T-helper 17 cell (primary cell): ENCODE measurements at regions not wholly inside any gene's neighbourhood (a gene's known extent, or its start where the extent isn't known, plus 50 kb on each side); places are given as distances from the start of the nearest gene placed in this dataset.

ENCODE experiments used
- ATAC-seq: fragments of 150-1000 bp; cut with Tn5 transposase; 2 replicates; pipeline ENCODE4 v1.10.0; 2021; ENCODE audit warnings: mild to moderate bottlenecking, moderate library complexity
- DNase-seq, 3 donors: peaks; one replicate each; pipeline versions ENCODE4 v3.0.0 to v3.0.0-alpha.2; 2020 to 2021
- H3K9me3 ChIP-seq: one replicate; pipeline ENCODE4 v1.7.0; 2013; ENCODE audit warnings: low read length, mild to moderate bottlenecking; ENCODE audit not compliant: control insufficient read depth, poor library complexity, severe bottlenecking
- H3K27ac Mint-ChIP-seq: one replicate; pipeline ENCODE4 v1.8.0; 2022; ENCODE audit warnings: mild to moderate bottlenecking, moderate library complexity, mixed read lengths
- H3K27me3 Mint-ChIP-seq: one replicate; pipeline ENCODE4 v1.8.0; 2022; ENCODE audit warnings: mixed read lengths
- H3K36me3 Mint-ChIP-seq: one replicate; pipeline ENCODE4 v1.8.0; 2022; ENCODE audit warnings: low read depth, mixed read lengths
- H3K4me1 Mint-ChIP-seq: one replicate; pipeline ENCODE4 v1.8.0; 2022; ENCODE audit warnings: mild to moderate bottlenecking, mixed read lengths
- H3K4me3 Mint-ChIP-seq: one replicate; pipeline ENCODE4 v1.8.0; 2022; ENCODE audit warnings: mild to moderate bottlenecking, moderate library complexity, mixed read lengths

- peaks cover 3% of the 10 kb centered on the region for H3K27me3 Mint-ChIP-seq
- ATAC-seq (no peak), DNase-seq (no peak)
- H3K36me3 Mint-ChIP-seq: no peaks in the 10 kb centered on the region
- no peak overlapping the region for H3K27ac Mint-ChIP-seq
- H3K9me3 ChIP-seq: no peaks in the 10 kb centered on the region
- no peak overlapping the region for H3K4me3 Mint-ChIP-seq
- no peaks in the 10 kb centered on the region for H3K4me1 Mint-ChIP-seq
Measured at GRCh38 chr3:113136071-113136470, 75.3 kb upstream of the BOC start.

GRCh38 chr3:113136544-113136943 lies 74.8 kb upstream of the BOC start:
- H3K9me3 ChIP-seq: no peaks in the 10 kb centered on the region
- Mint-ChIP-seq H3K27me3 (peaks cover 6% of the 10 kb centered on the region), H3K36me3 (no peaks in the 10 kb centered on the region), H3K4me1 (no peaks in the 10 kb centered on the region), H3K4me3 (no peak overlapping the region), H3K27ac (no peak overlapping the region)
- ATAC-seq: no peak
- DNase-seq: no peak

- ATAC-seq: no peak
- Mint-ChIP-seq H3K36me3 (no peaks in the 10 kb centered on the region), H3K4me1 (no peaks in the 10 kb centered on the region), H3K27me3 (peaks cover 6% of the 10 kb centered on the region), H3K4me3 (no peak overlapping the region), H3K27ac (no peak overlapping the region)
- no peaks in the 10 kb centered on the region for H3K9me3 ChIP-seq
- no peak for DNase-seq
Measured at GRCh38 chr3:113138839-113139743, 72.3 kb upstream of the BOC start.

- no peak overlapping the region for H3K4me3 Mint-ChIP-seq
- H3K4me1 Mint-ChIP-seq: no peaks in the 10 kb centered on the region
- no peaks in the 10 kb centered on the region for H3K36me3 Mint-ChIP-seq
- DNase-seq: no peak
- H3K27me3 Mint-ChIP-seq: peaks cover 6% of the 10 kb centered on the region
- H3K9me3 ChIP-seq: no peaks in the 10 kb centered on the region
- no peak for ATAC-seq
- H3K27ac Mint-ChIP-seq: no peak overlapping the region
Measured at GRCh38 chr3:113140876-113141275, 70.5 kb upstream of the BOC start.

GRCh38 chr3:113141543-113141942 lies 69.8 kb upstream of the BOC start:
- Mint-ChIP-seq H3K27ac (no peak overlapping the region), H3K4me3 (no peak overlapping the region), H3K36me3 (no peaks in the 10 kb centered on the region), H3K4me1 (no peaks in the 10 kb centered on the region), H3K27me3 (peaks cover 6% of the 10 kb centered on the region)
- DNase-seq (no peak), ATAC-seq (no peak)
- H3K9me3 ChIP-seq: no peaks in the 10 kb centered on the region

GRCh38 chr3:113142476-113142875 lies 68.9 kb upstream of the BOC start:
- DNase-seq: no peak
- H3K9me3 ChIP-seq: no peaks in the 10 kb centered on the region
- H3K36me3 Mint-ChIP-seq: no peaks in the 10 kb centered on the region
- peaks cover 6% of the 10 kb centered on the region for H3K27me3 Mint-ChIP-seq
- no peaks in the 10 kb centered on the region for H3K4me1 Mint-ChIP-seq
- no peak overlapping the region for H3K4me3 Mint-ChIP-seq
- no peak overlapping the region for H3K27ac Mint-ChIP-seq
- no peak for ATAC-seq

- H3K9me3 ChIP-seq: no peaks in the 10 kb centered on the region
- Mint-ChIP-seq H3K36me3 (no peaks in the 10 kb centered on the region), H3K4me3 (no peak overlapping the region), H3K4me1 (no peaks in the 10 kb centered on the region), H3K27ac (no peak overlapping the region), H3K27me3 (peaks cover 6% of the 10 kb centered on the region)
- DNase-seq: no peak
- ATAC-seq: no peak
Measured at GRCh38 chr3:113143353-113143752, 68.0 kb upstream of the BOC start.

GRCh38 chr3:113147681-113148261 lies 63.6 kb upstream of the BOC start:
- H3K4me3 Mint-ChIP-seq: no peak overlapping the region
- H3K4me1 Mint-ChIP-seq: no peaks in the 10 kb centered on the region
- no peaks in the 10 kb centered on the region for H3K9me3 ChIP-seq
- ATAC-seq: no peak
- peaks cover 26% of the 10 kb centered on the region for H3K27me3 Mint-ChIP-seq
- DNase-seq: no peak
- no peak overlapping the region for H3K27ac Mint-ChIP-seq
- H3K36me3 Mint-ChIP-seq: no peaks in the 10 kb centered on the region

GRCh38 chr3:113148284-113148683 lies 63.1 kb upstream of the BOC start:
- Mint-ChIP-seq H3K4me1 (no peaks in the 10 kb centered on the region), H3K27ac (no peak overlapping the region), H3K27me3 (peaks cover 26% of the 10 kb centered on the region), H3K4me3 (no peak overlapping the region), H3K36me3 (no peaks in the 10 kb centered on the region)
- H3K9me3 ChIP-seq: no peaks in the 10 kb centered on the region
- ATAC-seq (no peak), DNase-seq (no peak)

- no peak overlapping the region for H3K27ac Mint-ChIP-seq
- no peaks in the 10 kb centered on the region for H3K4me1 Mint-ChIP-seq
- ATAC-seq (no peak), DNase-seq (no peak)
- peaks cover 26% of the 10 kb centered on the region for H3K27me3 Mint-ChIP-seq
- H3K4me3 Mint-ChIP-seq: no peak overlapping the region
- H3K9me3 ChIP-seq: no peaks in the 10 kb centered on the region
- H3K36me3 Mint-ChIP-seq: no peaks in the 10 kb centered on the region
Measured at GRCh38 chr3:113150250-113150649, 61.1 kb upstream of the BOC start.

GRCh38 chr3:113151461-113152031 lies 59.8 kb upstream of the BOC start:
- Mint-ChIP-seq H3K27me3 (peaks cover 26% of the 10 kb centered on the region), H3K4me3 (no peak overlapping the region), H3K27ac (no peak overlapping the region), H3K36me3 (no peaks in the 10 kb centered on the region), H3K4me1 (no peaks in the 10 kb centered on the region)
- no peak for DNase-seq
- no peak for ATAC-seq
- H3K9me3 ChIP-seq: no peaks in the 10 kb centered on the region

- Mint-ChIP-seq H3K4me1 (no peaks in the 10 kb centered on the region), H3K4me3 (no peak overlapping the region), H3K27me3 (peaks cover 26% of the 10 kb centered on the region), H3K36me3 (no peaks in the 10 kb centered on the region), H3K27ac (no peak overlapping the region)
- DNase-seq (no peak), ATAC-seq (no peak)
- no peaks in the 10 kb centered on the region for H3K9me3 ChIP-seq
Measured at GRCh38 chr3:113152849-113153248, 58.5 kb upstream of the BOC start.

- H3K27ac Mint-ChIP-seq: no peak overlapping the region
- ATAC-seq (no peak), DNase-seq (no peak)
- no peak overlapping the region for H3K4me3 Mint-ChIP-seq
- H3K9me3 ChIP-seq: no peaks in the 10 kb centered on the region
- peaks cover 26% of the 10 kb centered on the region for H3K27me3 Mint-ChIP-seq
- no peaks in the 10 kb centered on the region for H3K4me1 Mint-ChIP-seq
- no peaks in the 10 kb centered on the region for H3K36me3 Mint-ChIP-seq
Measured at GRCh38 chr3:113153499-113154107, 57.8 kb upstream of the BOC start.
